ENCODE measurements at regions not wholly inside any gene's neighbourhood (a gene's known extent, or its start where the extent isn't known, plus 50 kb on each side); places are given as distances from the start of the nearest gene placed in this dataset.
"Not testable (repeated sequence)": the region's sequence is repeated elsewhere in the genome, so short reads cannot be mapped to it uniquely, and the experiment has no call there.

DNA sequence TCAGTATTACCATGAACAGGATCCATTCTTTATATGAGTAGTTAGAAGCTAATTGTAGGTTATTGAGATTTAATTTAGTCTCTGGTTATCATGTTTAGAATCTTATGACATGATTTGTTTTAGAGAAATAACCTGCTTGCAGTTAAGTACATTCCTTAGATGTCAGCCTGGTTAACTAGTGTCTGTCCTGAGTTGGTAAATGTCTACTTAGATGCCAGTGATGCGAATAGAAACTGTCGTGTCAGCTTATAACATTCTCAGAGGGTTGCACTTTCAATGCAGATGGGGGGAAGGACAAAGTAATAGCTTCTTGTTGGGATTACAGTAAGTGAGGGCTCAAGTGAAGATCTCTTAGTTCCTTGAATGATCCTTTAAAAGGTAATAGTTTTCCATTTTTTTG is 227.8 kb upstream of the SPRY1 start:
- Histone ChIP-seq H3K4me3 (no peak overlapping the region), H3K27me3 (no peaks in the 10 kb centered on the region), H3K36me3 (no peaks in the 10 kb centered on the region), H3K9me3 (no peaks in the 10 kb centered on the region), H3K4me1 (no peaks in the 10 kb centered on the region), H3K27ac (no peak overlapping the region)
- no peak for TF ChIP-seq POLR2AphosphoS5 (IDR thresholded peaks at IDR 0.05)
- TF ChIP-seq POLR2A (IDR thresholded peaks at IDR 0.05), result no peak
- no peak for TF ChIP-seq CTCF (IDR thresholded peaks at IDR 0.05)
- DNase-seq, result no peak
- intact Hi-C loops (cut with DNase I), result no loop called here
- WGBS, 2 donors, result 85 to 96% methylated on average over 2 of the region's 2 CpGs

DNA sequence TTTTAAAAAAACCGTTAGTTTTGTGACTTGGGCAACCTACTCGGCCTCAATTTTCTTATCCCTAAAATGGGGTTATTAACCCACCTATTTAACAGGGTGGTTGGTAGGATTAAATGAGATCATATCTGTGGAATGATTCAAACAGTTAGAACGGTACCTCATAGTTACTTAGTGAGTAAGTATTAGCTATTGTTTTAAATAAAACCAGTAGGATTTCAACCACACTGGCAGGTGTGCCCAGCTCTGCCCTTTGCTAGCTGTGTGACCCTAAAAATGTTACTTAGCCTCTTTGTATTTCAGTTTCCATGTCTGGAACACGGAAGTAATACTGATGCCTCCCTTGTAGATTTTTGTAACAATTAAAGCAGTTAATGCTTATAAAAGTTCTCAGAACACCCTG is 225.8 kb upstream of the SPRY1 start:
- Histone ChIP-seq H3K4me3 (no peak overlapping the region), H3K36me3 (no peaks in the 10 kb centered on the region), H3K9me3 (no peaks in the 10 kb centered on the region), H3K27ac (no peak overlapping the region), H3K4me1 (no peaks in the 10 kb centered on the region), H3K27me3 (no peaks in the 10 kb centered on the region)
- intact Hi-C loops (cut with DNase I), result no loop called here
- TF ChIP-seq POLR2A (IDR thresholded peaks at IDR 0.05) (no peak), POLR2AphosphoS5 (IDR thresholded peaks at IDR 0.05) (no peak), CTCF (IDR thresholded peaks at IDR 0.05) (no peak)
- DNase-seq, result no peak
- 92 to 97% methylated on average over 4 of the region's 4 CpGs for WGBS, 2 donors

GRCh38 chr4:123176605-123177004 is 220.0 kb upstream of the SPRY1 start:
- intact Hi-C loops (cut with DNase I), result no loop called here
- Histone ChIP-seq H3K4me1 (no peaks in the 10 kb centered on the region), H3K4me3 (no peak overlapping the region), H3K9me3 (no peaks in the 10 kb centered on the region), H3K27ac (no peak overlapping the region), H3K27me3 (no peaks in the 10 kb centered on the region), H3K36me3 (no peaks in the 10 kb centered on the region)
- 44 to 47% methylated on average over 2 of the region's 2 CpGs for WGBS, 2 donors
- DNase-seq, result no peak
- no peak for TF ChIP-seq CTCF (IDR thresholded peaks at IDR 0.05)

DNA sequence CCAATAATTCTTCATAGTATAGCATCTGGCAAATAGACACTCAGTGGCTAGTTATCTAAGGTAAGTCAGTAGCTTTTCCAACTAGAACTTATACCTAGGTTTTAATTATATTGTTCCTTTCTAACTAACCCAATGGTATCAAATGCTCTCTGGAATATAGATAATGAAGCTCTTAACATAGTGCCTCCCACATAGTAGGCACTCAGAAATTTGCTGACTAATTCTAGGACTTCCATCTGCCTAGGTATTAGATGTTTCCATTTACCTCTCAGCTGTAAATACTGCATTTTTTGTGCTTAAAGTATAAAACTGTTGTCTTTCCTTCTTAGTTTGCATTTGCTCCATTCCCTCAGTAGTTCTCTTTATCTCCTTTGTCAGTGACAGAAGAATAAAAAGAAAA is 214.3 kb upstream of the SPRY1 start:
- no peaks in the 10 kb centered on the region for H3K27me3 ChIP-seq
- H3K9me3 ChIP-seq, result no peaks in the 10 kb centered on the region
- DNase-seq, result no peak
- no peaks in the 10 kb centered on the region for H3K4me1 ChIP-seq
- intact Hi-C loops (cut with DNase I), result no loop called here
- TF ChIP-seq POLR2A (IDR thresholded peaks at IDR 0.05), result no peak
- H3K36me3 ChIP-seq, result no peaks in the 10 kb centered on the region
- no peak overlapping the region for H3K4me3 ChIP-seq
- no peak overlapping the region for H3K27ac ChIP-seq

- H3K4me3 ChIP-seq, result no peak overlapping the region
- no peaks in the 10 kb centered on the region for H3K36me3 ChIP-seq
- H3K4me1 ChIP-seq, result no peaks in the 10 kb centered on the region
- 91 to 95% methylated on average over 1 of the region's 1 CpG for WGBS, 2 donors
- TF ChIP-seq CTCF (IDR thresholded peaks at IDR 0.05) (no peak), POLR2AphosphoS5 (IDR thresholded peaks at IDR 0.05) (no peak), EP300 (IDR thresholded peaks at IDR 0.05) (no peak), POLR2A (IDR thresholded peaks at IDR 0.05) (no peak)
- intact Hi-C loops (cut with DNase I), result no loop called here
- no peaks in the 10 kb centered on the region for H3K27me3 ChIP-seq
- no peaks in the 10 kb centered on the region for H3K9me3 ChIP-seq
- H3K27ac ChIP-seq, result no peak overlapping the region
- no peak for DNase-seq
Measured at GRCh38 chr4:123183308-123183707, 213.3 kb upstream of the SPRY1 start.

DNA sequence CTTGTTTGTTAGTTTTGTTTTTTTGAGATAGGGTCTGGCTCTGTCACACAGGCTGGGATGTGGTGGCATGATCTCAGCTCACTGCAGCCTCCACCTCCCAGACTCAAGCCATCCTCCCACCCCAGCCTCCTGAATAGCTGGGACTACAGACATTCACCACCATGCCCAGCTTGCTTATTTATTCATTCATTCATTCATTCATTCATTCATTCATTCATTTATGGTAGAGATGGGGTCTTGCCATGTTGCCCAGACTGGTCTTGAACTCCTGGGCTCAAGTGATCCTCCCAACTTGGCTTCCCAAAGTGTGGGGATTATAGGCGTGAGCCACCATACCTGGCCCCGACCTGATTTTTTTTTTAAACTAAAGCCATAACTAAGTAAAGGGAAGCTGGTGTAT is 212.8 kb upstream of the SPRY1 start:
- 93 to 99% methylated on average over 2 of the region's 2 CpGs for WGBS, 2 donors
- H3K4me3 ChIP-seq; H3K9me3 ChIP-seq; DNase-seq; intact Hi-C loops (cut with DNase I); H3K36me3 ChIP-seq; H3K4me1 ChIP-seq; H3K27me3 ChIP-seq; H3K27ac ChIP-seq: not testable (repeated sequence)
